Caco-2 (cell line): ENCODE measurements at regions not wholly inside any gene's neighbourhood (a gene's known extent, or its start where the extent isn't known, plus 50 kb on each side); places are given as distances from the start of the nearest gene placed in this dataset.

Source experiments
- BruUV-seq: library from RNA; stranded (reverse); fragments of 400-500 nt; replicated peaks from 2 replicates; lab custom pipeline; 2021; lab: Mats Ljungman, UMichigan
- CTCF ChIA-PET: fragments of 300-600 bp; sonication (Branson Sonifier 250); formaldehyde crosslinking; loops from one replicate; lab custom pipeline; 2022; ENCODE audit warnings: antibody characterized with exemption; lab: Charles Lee
- POLR2A ChIA-PET: fragments of 300-600 bp; sonication (Branson Sonifier 250); formaldehyde crosslinking; loops from one replicate; lab custom pipeline; 2022; ENCODE audit warnings: antibody characterized with exemption; lab: Charles Lee
- DNase-seq, 2 experiments: peaks; one replicate each; pipeline versions ENCODE4 v3.0.0 to v3.0.0-alpha.2; 2020 to 2022
- H3K27me3 ChIP-seq: replicated peaks from 2 replicates; pipeline ENCODE4 v1.6.0; 2011; ENCODE audit warnings: low read length; ENCODE audit not compliant: control insufficient read depth, insufficient read depth
- H3K36me3 ChIP-seq: 2 replicates; pipeline ENCODE4 v1.5.1; 2011; ENCODE audit warnings: low read length; ENCODE audit not compliant: control insufficient read depth, insufficient read depth
- H3K4me1 ChIP-seq: fragments of 250-450 bp; sonication (Bioruptor Pico); 2 replicates; pipeline ENCODE4 v1.5.1; 2020; ENCODE audit warnings: mild to moderate bottlenecking
- H3K4me3 ChIP-seq: 2 replicates; pipeline ENCODE4 v1.5.1; 2011; ENCODE audit warnings: low read depth, mild to moderate bottlenecking, control low read depth, low read length
- H3K9me3 ChIP-seq: fragments of 250-450 bp; sonication (Bioruptor Pico); 2 replicates; pipeline ENCODE4 v1.5.1; 2020; ENCODE audit warnings: mild to moderate bottlenecking, moderate library complexity
- H3K27ac Mint-ChIP-seq: one replicate; pipeline ENCODE4 v1.8.0; 2022; ENCODE audit warnings: mixed read lengths; ENCODE audit not compliant: unreplicated experiment
- H3K27me3 Mint-ChIP-seq: one replicate; pipeline ENCODE4 v1.8.0; 2022; ENCODE audit warnings: mixed read lengths; ENCODE audit not compliant: insufficient read depth, unreplicated experiment
- H3K36me3 Mint-ChIP-seq: one replicate; pipeline ENCODE4 v1.8.0; 2022; ENCODE audit warnings: mild to moderate bottlenecking, mixed read lengths; ENCODE audit not compliant: insufficient read depth, unreplicated experiment
- H3K4me1 Mint-ChIP-seq: one replicate; pipeline ENCODE4 v1.8.0; 2022; ENCODE audit warnings: low read depth, mixed read lengths; ENCODE audit not compliant: unreplicated experiment
- H3K4me3 Mint-ChIP-seq: one replicate; pipeline ENCODE4 v1.8.0; 2022; ENCODE audit warnings: mild to moderate bottlenecking, moderate library complexity, mixed read lengths; ENCODE audit not compliant: unreplicated experiment
- H3K9me3 Mint-ChIP-seq: one replicate; pipeline ENCODE4 v1.8.0; 2022; ENCODE audit warnings: mixed read lengths; ENCODE audit not compliant: unreplicated experiment
- intact Hi-C: fragments of 100-400 bp; cut with micrococcal nuclease; formaldehyde crosslinking; loops from one replicate; pipeline ENCODE4 v1.10.0; 2022; ENCODE audit not compliant: unreplicated experiment
- TF ChIP-seq, protein P1 (sequence below), 2 experiments: fragments of 200-600 bp in 1 of 2; IDR thresholded peaks; 1 replicate in 1 of 2; 2 replicates in 1 of 2; pipeline versions ENCODE4 v1.5.1 to v1.8.0; 2011 to 2022; ENCODE audit warnings: antibody characterized with exemption in 1 of 2, control low read depth in 1 of 2, inconsistent platforms in 1 of 2, low read depth in 1 of 2, low read length in 1 of 2, mild to moderate bottlenecking in 1 of 2, moderate library complexity in 1 of 2; ENCODE audit not compliant: insufficient read depth in 1 of 2, severe bottlenecking in 1 of 2, unreplicated experiment in 1 of 2

DNA sequence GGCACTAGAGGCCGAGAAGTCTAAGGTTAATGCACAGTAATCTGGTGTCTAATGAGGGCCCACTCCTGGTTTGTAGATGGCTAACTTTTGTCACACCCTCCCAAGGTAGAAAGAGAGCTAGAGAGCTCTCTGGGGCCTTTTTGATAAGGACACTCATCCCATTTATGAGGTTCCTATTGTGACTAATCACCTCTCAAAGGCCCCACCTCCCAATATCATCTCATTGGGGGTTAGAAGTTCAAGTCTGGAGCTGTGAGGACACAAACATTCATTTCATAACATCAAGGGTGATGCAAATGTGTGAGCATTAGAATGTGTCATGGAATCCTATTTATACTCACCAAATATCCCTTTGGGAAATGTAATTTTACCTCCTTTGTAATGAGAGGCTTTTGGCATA, 79.2 kb upstream of the SLC10A2 start:
- no peaks in the 10 kb centered on the region for H3K27me3 ChIP-seq
- H3K4me3 ChIP-seq = no peak overlapping the region
- Mint-ChIP-seq H3K27me3 (peaks cover 14% of the 10 kb centered on the region), H3K4me3 (no peak overlapping the region), H3K4me1 (peaks cover 7% of the 10 kb centered on the region), H3K9me3 (no peaks in the 10 kb centered on the region), H3K27ac (no peak overlapping the region), H3K36me3 (no peaks in the 10 kb centered on the region)
- no peak for DNase-seq
- ChIA-PET CTCF (no interaction called here), POLR2A (no interaction called here)
- no peaks in the 10 kb centered on the region for H3K9me3 ChIP-seq
- no peaks in the 10 kb centered on the region for H3K4me1 ChIP-seq
- H3K36me3 ChIP-seq = no peaks in the 10 kb centered on the region
- intact Hi-C loops = no loop called here
- TF ChIP-seq, protein P1, sequence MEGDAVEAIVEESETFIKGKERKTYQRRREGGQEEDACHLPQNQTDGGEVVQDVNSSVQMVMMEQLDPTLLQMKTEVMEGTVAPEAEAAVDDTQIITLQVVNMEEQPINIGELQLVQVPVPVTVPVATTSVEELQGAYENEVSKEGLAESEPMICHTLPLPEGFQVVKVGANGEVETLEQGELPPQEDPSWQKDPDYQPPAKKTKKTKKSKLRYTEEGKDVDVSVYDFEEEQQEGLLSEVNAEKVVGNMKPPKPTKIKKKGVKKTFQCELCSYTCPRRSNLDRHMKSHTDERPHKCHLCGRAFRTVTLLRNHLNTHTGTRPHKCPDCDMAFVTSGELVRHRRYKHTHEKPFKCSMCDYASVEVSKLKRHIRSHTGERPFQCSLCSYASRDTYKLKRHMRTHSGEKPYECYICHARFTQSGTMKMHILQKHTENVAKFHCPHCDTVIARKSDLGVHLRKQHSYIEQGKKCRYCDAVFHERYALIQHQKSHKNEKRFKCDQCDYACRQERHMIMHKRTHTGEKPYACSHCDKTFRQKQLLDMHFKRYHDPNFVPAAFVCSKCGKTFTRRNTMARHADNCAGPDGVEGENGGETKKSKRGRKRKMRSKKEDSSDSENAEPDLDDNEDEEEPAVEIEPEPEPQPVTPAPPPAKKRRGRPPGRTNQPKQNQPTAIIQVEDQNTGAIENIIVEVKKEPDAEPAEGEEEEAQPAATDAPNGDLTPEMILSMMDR (IDR thresholded peaks at IDR 0.05; ENCODE audit: insufficient read depth in 1 of 2, low read depth in 1 of 2, low read length in 1 of 2, severe bottlenecking in 1 of 2, unreplicated experiment in 1 of 2) = no peak
- no TSS peak for BruUV-seq

GRCh38 chr13:103143432-103143831, 77.2 kb upstream of the SLC10A2 start:
- Histone ChIP-seq H3K4me1 (no peaks in the 10 kb centered on the region), H3K9me3 (no peaks in the 10 kb centered on the region), H3K27me3 (no peaks in the 10 kb centered on the region), H3K4me3 (no peak overlapping the region), H3K36me3 (no peaks in the 10 kb centered on the region)
- DNase-seq = no peak
- Mint-ChIP-seq H3K4me1 (peaks cover 7% of the 10 kb centered on the region), H3K9me3 (no peaks in the 10 kb centered on the region), H3K36me3 (no peaks in the 10 kb centered on the region), H3K27me3 (peaks cover 12% of the 10 kb centered on the region), H3K4me3 (no peak overlapping the region), H3K27ac (no peak overlapping the region)
- ChIA-PET CTCF (no interaction called here), POLR2A (no interaction called here)
- TF ChIP-seq, protein P1 (IDR thresholded peaks at IDR 0.05; ENCODE audit: insufficient read depth in 1 of 2, low read depth in 1 of 2, low read length in 1 of 2, severe bottlenecking in 1 of 2, unreplicated experiment in 1 of 2) = no peak
- BruUV-seq = no TSS peak
- intact Hi-C loops = no loop called here

DNA sequence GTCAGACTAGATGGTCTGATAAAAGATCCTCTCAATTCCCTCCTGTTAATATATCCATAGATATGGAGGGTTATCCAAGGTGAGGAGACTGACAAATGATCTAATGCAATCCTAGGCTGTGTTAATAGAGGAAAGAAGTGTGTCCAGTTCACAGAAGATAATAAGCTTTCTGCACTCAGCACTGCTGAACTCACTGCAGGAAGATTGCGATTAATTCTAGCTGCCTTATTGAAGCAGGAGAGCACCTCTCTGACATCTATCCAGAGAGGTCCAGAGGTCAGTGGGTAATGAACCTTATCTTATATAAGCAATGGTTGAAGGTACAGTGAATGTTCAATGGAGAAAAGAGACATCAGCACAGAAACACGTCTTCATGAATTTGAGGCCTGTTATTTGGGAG, 75.9 kb upstream of the SLC10A2 start:
- TF ChIP-seq, protein P1 (IDR thresholded peaks at IDR 0.05; ENCODE audit: insufficient read depth in 1 of 2, low read depth in 1 of 2, low read length in 1 of 2, severe bottlenecking in 1 of 2, unreplicated experiment in 1 of 2) = no peak
- no peak overlapping the region for H3K4me3 ChIP-seq
- no peaks in the 10 kb centered on the region for H3K9me3 ChIP-seq
- no peaks in the 10 kb centered on the region for H3K36me3 Mint-ChIP-seq
- no peak overlapping the region for H3K4me3 Mint-ChIP-seq
- H3K27ac Mint-ChIP-seq = no peak overlapping the region
- CTCF ChIA-PET = no interaction called here
- no TSS peak for BruUV-seq
- intact Hi-C loops = no loop called here
- no peaks in the 10 kb centered on the region for H3K9me3 Mint-ChIP-seq
- no peaks in the 10 kb centered on the region for H3K4me1 ChIP-seq
- no peak for DNase-seq
- POLR2A ChIA-PET = no interaction called here
- H3K27me3 Mint-ChIP-seq = peaks cover 10% of the 10 kb centered on the region
- peaks cover 7% of the 10 kb centered on the region for H3K4me1 Mint-ChIP-seq
- H3K36me3 ChIP-seq = no peaks in the 10 kb centered on the region
- H3K27me3 ChIP-seq = no peaks in the 10 kb centered on the region
